OCI-LY3 (cell line): ENCODE measurements at regions not wholly inside any gene's neighbourhood (a gene's known extent, or its start where the extent isn't known, plus 50 kb on each side); places are given as distances from the start of the nearest gene placed in this dataset.

Experiments
- H2AFZ ChIP-seq: fragments of 200-600, 300-600 bp; shearing (Covaris generic); 2 replicates; pipeline ENCODE4 v1.6.0; 2014; ENCODE audit warnings: antibody characterized with exemption, low read depth, low read length
- H3K27ac ChIP-seq: fragments of 200-600, 300-600 bp; sonication (generic); 2 replicates; pipeline ENCODE4 v1.5.1; 2014; ENCODE audit warnings: mild to moderate bottlenecking, low read length, moderate library complexity, mixed read lengths
- H3K27me3 ChIP-seq: fragments of 200-600, 300-600 bp; sonication (generic); 2 replicates; pipeline ENCODE4 v1.6.1; 2014; ENCODE audit warnings: low read depth, low read length, mixed read lengths
- H3K36me3 ChIP-seq: fragments of 200-600, 300-600 bp; sonication (generic); replicated peaks from 2 replicates; pipeline ENCODE3; 2014; ENCODE audit warnings: low read depth, low read length, mixed read lengths
- H3K4me1 ChIP-seq: fragments of 300-600, 200-600 bp; sonication (generic); 2 replicates; pipeline ENCODE4 v1.6.1; 2014; ENCODE audit warnings: low read length, mixed read lengths
- H3K4me2 ChIP-seq: fragments of 200-600, 300-600 bp; sonication (generic); 2 replicates; pipeline ENCODE4 v1.6.1; 2014; ENCODE audit warnings: low read length, mixed read lengths
- H3K4me3 ChIP-seq: fragments of 300-600, 200-600 bp; sonication (generic); 2 replicates; pipeline ENCODE4 v1.5.1; 2014; ENCODE audit warnings: antibody characterized with exemption, mild to moderate bottlenecking, low read length, moderate library complexity
- H3K79me2 ChIP-seq: fragments of 300-600, 200-600 bp; shearing (Covaris generic); 2 replicates; pipeline ENCODE4 v1.6.1; 2014; ENCODE audit warnings: mild to moderate bottlenecking, low read length, mixed read lengths
- H3K9ac ChIP-seq: fragments of 300-600, 200-600 bp; shearing (Covaris generic); 2 replicates; pipeline ENCODE4 v1.6.0; 2014; ENCODE audit warnings: mild to moderate bottlenecking, low read length, moderate library complexity
- H3K9me3 ChIP-seq: fragments of 200-600, 300-600 bp; shearing (Covaris generic); 2 replicates; pipeline ENCODE4 v1.6.1; 2014; ENCODE audit warnings: low read length, mixed read lengths; ENCODE audit not compliant: insufficient read depth
- H4K20me1 ChIP-seq: fragments of 200-600, 300-600 bp; sonication (generic); 2 replicates; pipeline ENCODE4 v1.6.1; 2016; ENCODE audit warnings: low read length, mixed read lengths; ENCODE audit not compliant: insufficient read depth
- EZH2phosphoT487 ChIP-seq: fragments of 200-600 bp; shearing (Covaris generic); IDR thresholded peaks from 2 replicates; pipeline ENCODE4 v1.6.1; 2018; ENCODE audit warnings: antibody characterized with exemption, mixed run types, low read depth
- TF ChIP-seq, protein P1 (sequence below): fragments of 200-600, 300-600 bp; sonication (generic); IDR thresholded peaks from 2 replicates; pipeline ENCODE4 v1.5.1; 2014; ENCODE audit warnings: antibody characterized with exemption, low read length, low read depth

DNA sequence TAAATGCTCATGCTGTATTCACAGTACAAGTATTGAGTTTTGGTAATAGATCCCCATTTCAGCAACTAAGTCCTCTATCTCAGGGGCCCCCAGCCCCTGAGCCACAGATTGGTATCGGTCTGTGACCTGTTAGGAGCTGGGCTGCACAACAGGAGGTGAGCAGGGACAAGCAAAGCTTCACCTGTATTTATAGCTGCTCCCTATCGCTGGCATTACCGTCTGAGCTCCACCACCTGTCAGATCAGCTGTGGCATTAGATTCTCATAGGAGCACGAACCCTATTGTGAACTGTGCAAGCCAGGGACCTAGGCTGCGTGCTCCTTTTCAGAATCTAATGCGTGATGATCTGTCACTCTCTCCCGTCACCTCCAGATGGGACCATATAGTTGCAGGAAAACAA is 262.8 kb upstream of the UBE2E2 start:
- Histone ChIP-seq H3K9ac (no peak overlapping the region), H3K4me3 (no peak overlapping the region), H3K36me3 (no peaks in the 10 kb centered on the region), H3K27me3 (no peaks in the 10 kb centered on the region), H4K20me1 (no peaks in the 10 kb centered on the region), H3K9me3 (no peaks in the 10 kb centered on the region), H3K4me2 (no peak overlapping the region), H2AFZ (no peak overlapping the region), H3K27ac (no peak overlapping the region), H3K4me1 (peaks cover 5% of the 10 kb centered on the region; the same call in 1 of the 2 replicates), H3K79me2 (no peaks in the 10 kb centered on the region)
- no peak for TF ChIP-seq EZH2phosphoT487
- TF ChIP-seq, protein P1, sequence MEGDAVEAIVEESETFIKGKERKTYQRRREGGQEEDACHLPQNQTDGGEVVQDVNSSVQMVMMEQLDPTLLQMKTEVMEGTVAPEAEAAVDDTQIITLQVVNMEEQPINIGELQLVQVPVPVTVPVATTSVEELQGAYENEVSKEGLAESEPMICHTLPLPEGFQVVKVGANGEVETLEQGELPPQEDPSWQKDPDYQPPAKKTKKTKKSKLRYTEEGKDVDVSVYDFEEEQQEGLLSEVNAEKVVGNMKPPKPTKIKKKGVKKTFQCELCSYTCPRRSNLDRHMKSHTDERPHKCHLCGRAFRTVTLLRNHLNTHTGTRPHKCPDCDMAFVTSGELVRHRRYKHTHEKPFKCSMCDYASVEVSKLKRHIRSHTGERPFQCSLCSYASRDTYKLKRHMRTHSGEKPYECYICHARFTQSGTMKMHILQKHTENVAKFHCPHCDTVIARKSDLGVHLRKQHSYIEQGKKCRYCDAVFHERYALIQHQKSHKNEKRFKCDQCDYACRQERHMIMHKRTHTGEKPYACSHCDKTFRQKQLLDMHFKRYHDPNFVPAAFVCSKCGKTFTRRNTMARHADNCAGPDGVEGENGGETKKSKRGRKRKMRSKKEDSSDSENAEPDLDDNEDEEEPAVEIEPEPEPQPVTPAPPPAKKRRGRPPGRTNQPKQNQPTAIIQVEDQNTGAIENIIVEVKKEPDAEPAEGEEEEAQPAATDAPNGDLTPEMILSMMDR, result no peak

GRCh38 chr3:22942981-22943380 is 260.1 kb upstream of the UBE2E2 start:
- TF ChIP-seq, protein P1, result no peak
- no peak for TF ChIP-seq EZH2phosphoT487
- H3K27me3 ChIP-seq, result no peaks in the 10 kb centered on the region

GRCh38 chr3:22947851-22948250 is 255.3 kb upstream of the UBE2E2 start:
- H3K27me3 ChIP-seq, result no peaks in the 10 kb centered on the region
- H3K27ac ChIP-seq, result no peak overlapping the region

More at GRCh38 chr3:22942981-22943380, 260.1 kb upstream of the UBE2E2 start:
- H3K79me2 ChIP-seq, result no peaks in the 10 kb centered on the region
- no peak overlapping the region for H3K27ac ChIP-seq
- H4K20me1 ChIP-seq, result no peaks in the 10 kb centered on the region
- no peak overlapping the region for H3K4me2 ChIP-seq
- no peaks in the 10 kb centered on the region for H3K9me3 ChIP-seq
- peaks cover 5% of the 10 kb centered on the region; the same call in 1 of the 2 replicates for H3K4me1 ChIP-seq
- H3K9ac ChIP-seq, result no peak overlapping the region
- H3K4me3 ChIP-seq, result no peak overlapping the region
- H2AFZ ChIP-seq, result no peak overlapping the region
- no peaks in the 10 kb centered on the region for H3K36me3 ChIP-seq

DNA sequence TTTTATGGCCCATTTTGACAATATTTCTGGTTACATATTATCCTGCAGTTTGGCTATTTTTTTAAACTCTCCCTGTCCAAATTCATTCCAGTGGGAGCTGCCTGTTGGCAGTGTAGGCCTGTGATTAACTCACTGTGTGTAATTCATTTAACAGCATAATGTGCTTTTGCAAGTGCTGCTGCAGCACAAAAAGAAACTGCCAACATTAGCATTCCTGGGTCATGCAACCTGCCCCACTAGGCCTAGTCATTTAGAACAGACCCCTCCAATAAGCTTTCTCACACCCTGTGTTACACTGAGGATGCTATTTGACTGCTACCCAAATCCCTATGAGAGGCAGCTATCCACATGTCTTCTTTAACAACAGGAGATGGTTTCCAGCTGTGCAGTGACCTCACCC is 251.2 kb upstream of the UBE2E2 start:
- Histone ChIP-seq H3K4me3 (no peak overlapping the region), H3K27me3 (no peaks in the 10 kb centered on the region), H2AFZ (no peak overlapping the region), H3K9me3 (no peaks in the 10 kb centered on the region), H3K4me2 (no peak overlapping the region), H3K36me3 (no peaks in the 10 kb centered on the region), H3K4me1 (no peaks in the 10 kb centered on the region), H4K20me1 (no peaks in the 10 kb centered on the region), H3K9ac (no peak overlapping the region), H3K79me2 (no peaks in the 10 kb centered on the region), H3K27ac (no peak overlapping the region)
- TF ChIP-seq, protein P1, result no peak
- TF ChIP-seq EZH2phosphoT487, result no peak

More at GRCh38 chr3:22947851-22948250, 255.3 kb upstream of the UBE2E2 start:
- Histone ChIP-seq H2AFZ (no peak overlapping the region), H3K4me1 (no peaks in the 10 kb centered on the region), H3K9ac (no peak overlapping the region), H3K4me2 (no peak overlapping the region), H3K79me2 (no peaks in the 10 kb centered on the region), H3K9me3 (no peaks in the 10 kb centered on the region), H4K20me1 (no peaks in the 10 kb centered on the region), H3K36me3 (no peaks in the 10 kb centered on the region), H3K4me3 (no peak overlapping the region)
- TF ChIP-seq EZH2phosphoT487, result no peak
- TF ChIP-seq, protein P1, result no peak
